ENCODE measurements at regions not wholly inside any gene's neighbourhood (a gene's known extent, or its start where the extent isn't known, plus 50 kb on each side); places are given as distances from the start of the nearest gene placed in this dataset.
"Not testable (repeated sequence)": the region's sequence is repeated elsewhere in the genome, so short reads cannot be mapped to it uniquely, and the experiment has no call there.

- H3K27ac ChIP-seq: no peak overlapping the region
- H3K36me3 ChIP-seq: no peaks in the 10 kb centered on the region
- no peak for DNase-seq (ENCODE audit: low spot score in 2 of 2)
- no peaks in the 10 kb centered on the region for H3K27me3 ChIP-seq
- 93% methylated on average over 6 of the region's 6 CpGs for WGBS
- no peak overlapping the region for H3K4me3 ChIP-seq
- TF ChIP-seq POLR2AphosphoS5 (IDR thresholded peaks at IDR 0.05) (no peak), EP300 (IDR thresholded peaks at IDR 0.05) (no peak)
- no peaks in the 10 kb centered on the region for H3K9me3 ChIP-seq
- H3K4me1 ChIP-seq: no peaks in the 10 kb centered on the region
These were observed 92.4 kb upstream of the TRIB2 start for GRCh38 chr2:12624384-12624783.

GRCh38 chr2:12624905-12625598, 91.7 kb upstream of the TRIB2 start:
- Histone ChIP-seq H3K4me1 (no peaks in the 10 kb centered on the region), H3K36me3 (no peaks in the 10 kb centered on the region), H3K9me3 (no peaks in the 10 kb centered on the region), H3K4me3 (no peak overlapping the region), H3K27ac (no peak overlapping the region), H3K27me3 (no peaks in the 10 kb centered on the region)
- no peak for DNase-seq (ENCODE audit: low spot score in 2 of 2)
- TF ChIP-seq CTCF (IDR thresholded peaks at IDR 0.05) (no peak), POLR2A (IDR thresholded peaks at IDR 0.05) (no peak), POLR2AphosphoS5 (IDR thresholded peaks at IDR 0.05) (no peak), EP300 (IDR thresholded peaks at IDR 0.05) (no peak)
- WGBS: 88% methylated on average over 5 of the region's 5 CpGs

- H3K36me3 ChIP-seq; H3K4me1 ChIP-seq; H3K9me3 ChIP-seq; H3K4me3 ChIP-seq; H3K27ac ChIP-seq; H3K27me3 ChIP-seq; DNase-seq (ENCODE audit: low spot score in 2 of 2): not testable (repeated sequence)
- 77% methylated on average over 8 of the region's 8 CpGs for WGBS
These were observed 88.2 kb upstream of the TRIB2 start for GRCh38 chr2:12628541-12628940.

GRCh38 chr2:12636837-12637581, 79.7 kb upstream of the TRIB2 start:
- WGBS: 68% methylated on average over 1 of the region's 1 CpG
- Histone ChIP-seq H3K27ac (no peak overlapping the region), H3K27me3 (no peaks in the 10 kb centered on the region), H3K36me3 (no peaks in the 10 kb centered on the region), H3K9me3 (no peaks in the 10 kb centered on the region), H3K4me3 (no peak overlapping the region), H3K4me1 (no peaks in the 10 kb centered on the region)
- no peak for TF ChIP-seq CTCF (IDR thresholded peaks at IDR 0.05)
- no peak for TF ChIP-seq EP300 (IDR thresholded peaks at IDR 0.05)
- TF ChIP-seq POLR2A (IDR thresholded peaks at IDR 0.05): no peak
- no peak for DNase-seq (ENCODE audit: low spot score in 2 of 2)

GRCh38 chr2:12637754-12638153, 79.0 kb upstream of the TRIB2 start:
- Histone ChIP-seq H3K27ac (no peak overlapping the region), H3K4me3 (no peak overlapping the region), H3K27me3 (no peaks in the 10 kb centered on the region), H3K36me3 (no peaks in the 10 kb centered on the region), H3K9me3 (no peaks in the 10 kb centered on the region), H3K4me1 (no peaks in the 10 kb centered on the region)
- 100% methylated on average over 1 of the region's 1 CpG for WGBS
- TF ChIP-seq CTCF (IDR thresholded peaks at IDR 0.05) (no peak), POLR2A (IDR thresholded peaks at IDR 0.05) (no peak), POLR2AphosphoS5 (IDR thresholded peaks at IDR 0.05) (no peak), EP300 (IDR thresholded peaks at IDR 0.05) (no peak)
- no peak for DNase-seq (ENCODE audit: low spot score in 2 of 2)

GRCh38 chr2:12641441-12641840, 75.3 kb upstream of the TRIB2 start:
- no peaks in the 10 kb centered on the region for H3K27me3 ChIP-seq
- H3K4me1 ChIP-seq: no peaks in the 10 kb centered on the region
- H3K9me3 ChIP-seq: no peaks in the 10 kb centered on the region
- no peak overlapping the region for H3K27ac ChIP-seq
- 63% methylated on average over 1 of the region's 1 CpG for WGBS
- no peaks in the 10 kb centered on the region for H3K36me3 ChIP-seq
- TF ChIP-seq POLR2AphosphoS5 (IDR thresholded peaks at IDR 0.05) (no peak), POLR2A (IDR thresholded peaks at IDR 0.05) (no peak), EP300 (IDR thresholded peaks at IDR 0.05) (no peak), CTCF (IDR thresholded peaks at IDR 0.05) (no peak)
- no peak overlapping the region for H3K4me3 ChIP-seq
- no peak for DNase-seq (ENCODE audit: low spot score in 2 of 2)

All from suprapubic skin (tissue), 4 donors.